Activated CD4-positive, alpha-beta T cell treated with anti-CD3 and anti-CD28 coated beads, Interleukin-2, amount 10 ng/mL, durations not matched to agents 7 days and 5 days (primary cell): ENCODE measurements at regions not wholly inside any gene's neighbourhood (a gene's known extent, or its start where the extent isn't known, plus 50 kb on each side); places are given as distances from the start of the nearest gene placed in this dataset.
"Not testable (repeated sequence)": the region's sequence is repeated elsewhere in the genome, so short reads cannot be mapped to it uniquely, and the experiment has no call there.

Source experiments
- CTCF ChIA-PET: fragments of 350-600 bp; sonication (Branson Sonifier 250); formaldehyde crosslinking; loops from one replicate; lab custom pipeline; 2021; ENCODE audit warnings: antibody characterized with exemption; lab: Charles Lee
- POLR2A ChIA-PET: fragments of 350-600 bp; sonication (Branson Sonifier 250); formaldehyde crosslinking; loops from one replicate; lab custom pipeline; 2021; ENCODE audit warnings: antibody characterized with exemption; lab: Charles Lee
- DNase-seq: peaks from one replicate; pipeline ENCODE4 v3.0.0-alpha.2; 2020
- H3K27ac Mint-ChIP-seq: one replicate; pipeline ENCODE4 v1.8.0; 2021; ENCODE audit warnings: mild to moderate bottlenecking, moderate library complexity, mixed read lengths
- H3K27me3 Mint-ChIP-seq: one replicate; pipeline ENCODE4 v1.8.0; 2021; ENCODE audit warnings: mixed read lengths
- H3K36me3 Mint-ChIP-seq: one replicate; pipeline ENCODE4 v1.8.0; 2021; ENCODE audit warnings: low read depth, mixed read lengths
- H3K4me1 Mint-ChIP-seq: one replicate; pipeline ENCODE4 v1.8.0; 2021; ENCODE audit warnings: mixed read lengths
- H3K4me3 Mint-ChIP-seq: one replicate; pipeline ENCODE4 v1.8.0; 2021; ENCODE audit warnings: mild to moderate bottlenecking, moderate library complexity, mixed read lengths
- H3K9me3 Mint-ChIP-seq: one replicate; pipeline ENCODE4 v1.8.0; 2021; ENCODE audit warnings: mixed read lengths

GRCh38 chr4:188647820-188648370 is 508.7 kb downstream of the TRIML1 start:
- no peak overlapping the region for H3K27ac Mint-ChIP-seq
- H3K4me3 Mint-ChIP-seq: no peak overlapping the region
- no peak for DNase-seq
- no peaks in the 10 kb centered on the region for H3K36me3 Mint-ChIP-seq
- CTCF ChIA-PET: no interaction called here
- peaks cover 9% of the 10 kb centered on the region for H3K9me3 Mint-ChIP-seq
- no peaks in the 10 kb centered on the region for H3K4me1 Mint-ChIP-seq
- H3K27me3 Mint-ChIP-seq: no peaks in the 10 kb centered on the region
- POLR2A ChIA-PET: no interaction called here

GRCh38 chr4:188649635-188650034 is 510.4 kb downstream of the TRIML1 start:
- Mint-ChIP-seq H3K4me3 (no peak overlapping the region), H3K36me3 (no peaks in the 10 kb centered on the region), H3K9me3 (peaks cover 9% of the 10 kb centered on the region), H3K4me1 (no peaks in the 10 kb centered on the region), H3K27ac (no peak overlapping the region), H3K27me3 (no peaks in the 10 kb centered on the region)
- ChIA-PET POLR2A (no interaction called here), CTCF (no interaction called here)
- DNase-seq: no peak

GRCh38 chr4:188650516-188650915 is 511.3 kb downstream of the TRIML1 start:
- no peaks in the 10 kb centered on the region for H3K27me3 Mint-ChIP-seq
- H3K36me3 Mint-ChIP-seq: no peaks in the 10 kb centered on the region
- no peak overlapping the region for H3K4me3 Mint-ChIP-seq
- no peak for DNase-seq
- no peak overlapping the region for H3K27ac Mint-ChIP-seq
- CTCF ChIA-PET: no interaction called here
- H3K4me1 Mint-ChIP-seq: no peaks in the 10 kb centered on the region
- H3K9me3 Mint-ChIP-seq: peaks cover 6% of the 10 kb centered on the region
- POLR2A ChIA-PET: no interaction called here

- peaks cover 16% of the 10 kb centered on the region for H3K9me3 Mint-ChIP-seq
Measured at GRCh38 chr4:188657365-188657764, 518.1 kb downstream of the TRIML1 start.

GRCh38 chr4:188658958-188659522 is 519.8 kb downstream of the TRIML1 start:
- ChIA-PET POLR2A (no interaction called here), CTCF (no interaction called here)
- no peaks in the 10 kb centered on the region for H3K4me1 Mint-ChIP-seq
- H3K4me3 Mint-ChIP-seq: no peak overlapping the region
- no peak overlapping the region for H3K27ac Mint-ChIP-seq
- H3K36me3 Mint-ChIP-seq: no peaks in the 10 kb centered on the region
- no peak for DNase-seq
- no peaks in the 10 kb centered on the region for H3K27me3 Mint-ChIP-seq
- H3K9me3 Mint-ChIP-seq: peaks cover 20% of the 10 kb centered on the region

More at GRCh38 chr4:188657365-188657764, 518.1 kb downstream of the TRIML1 start:
- Mint-ChIP-seq H3K36me3 (no peaks in the 10 kb centered on the region), H3K4me3 (no peak overlapping the region), H3K27me3 (no peaks in the 10 kb centered on the region), H3K27ac (no peak overlapping the region), H3K4me1 (no peaks in the 10 kb centered on the region)
- POLR2A ChIA-PET: no interaction called here
- CTCF ChIA-PET: no interaction called here
- no peak for DNase-seq

- H3K36me3 Mint-ChIP-seq: no peaks in the 10 kb centered on the region
- H3K27ac Mint-ChIP-seq: no peak overlapping the region
- POLR2A ChIA-PET: no interaction called here
- peaks cover 20% of the 10 kb centered on the region for H3K9me3 Mint-ChIP-seq
- no peaks in the 10 kb centered on the region for H3K4me1 Mint-ChIP-seq
- DNase-seq: no peak
- CTCF ChIA-PET: interaction anchor here (0.7 kb wide), 1 partner anchor 874 kb away, joined by 3 read pairs; no protein-coding TSS in a partner anchor
- H3K4me3 Mint-ChIP-seq: no peak overlapping the region
- no peaks in the 10 kb centered on the region for H3K27me3 Mint-ChIP-seq
Measured at GRCh38 chr4:188660796-188661195, 521.6 kb downstream of the TRIML1 start.

GRCh38 chr4:188661502-188661901 is 522.3 kb downstream of the TRIML1 start:
- Mint-ChIP-seq H3K9me3 (peaks cover 17% of the 10 kb centered on the region), H3K27me3 (no peaks in the 10 kb centered on the region), H3K36me3 (no peaks in the 10 kb centered on the region), H3K4me1 (no peaks in the 10 kb centered on the region), H3K4me3 (no peak overlapping the region), H3K27ac (no peak overlapping the region)
- ChIA-PET POLR2A (no interaction called here), CTCF (no interaction called here)
- no peak for DNase-seq

- POLR2A ChIA-PET: no interaction called here
- Mint-ChIP-seq H3K36me3 (no peaks in the 10 kb centered on the region), H3K27ac (no peak overlapping the region), H3K27me3 (no peaks in the 10 kb centered on the region), H3K4me3 (no peak overlapping the region), H3K4me1 (no peaks in the 10 kb centered on the region), H3K9me3 (peaks cover 12% of the 10 kb centered on the region)
- DNase-seq: no peak
- CTCF ChIA-PET: no interaction called here
Measured at GRCh38 chr4:188663369-188663768, 524.1 kb downstream of the TRIML1 start.

GRCh38 chr4:188665491-188666457 is 526.5 kb downstream of the TRIML1 start:
- Mint-ChIP-seq H3K4me1 (no peaks in the 10 kb centered on the region), H3K4me3 (no peak overlapping the region), H3K9me3 (peaks cover 6% of the 10 kb centered on the region), H3K27ac (no peak overlapping the region), H3K27me3 (no peaks in the 10 kb centered on the region), H3K36me3 (no peaks in the 10 kb centered on the region)
- DNase-seq: no peak
- POLR2A ChIA-PET: no interaction called here
- CTCF ChIA-PET: interaction anchor here (0.7 kb wide), 1 partner anchor 141 kb away, joined by 3 read pairs; no protein-coding TSS in a partner anchor

GRCh38 chr4:188678691-188679090 is 539.5 kb downstream of the TRIML1 start:
- H3K27ac Mint-ChIP-seq, H3K36me3 Mint-ChIP-seq, POLR2A ChIA-PET, H3K4me1 Mint-ChIP-seq, DNase-seq, H3K27me3 Mint-ChIP-seq, CTCF ChIA-PET, H3K4me3 Mint-ChIP-seq: not testable (repeated sequence)
- H3K9me3 Mint-ChIP-seq: peaks cover 14% of the 10 kb centered on the region

- DNase-seq: no peak
- Mint-ChIP-seq H3K4me3 (no peak overlapping the region), H3K27ac (no peak overlapping the region), H3K4me1 (no peaks in the 10 kb centered on the region), H3K9me3 (peaks cover 17% of the 10 kb centered on the region), H3K36me3 (no peaks in the 10 kb centered on the region), H3K27me3 (no peaks in the 10 kb centered on the region)
- ChIA-PET CTCF (no interaction called here), POLR2A (no interaction called here)
Measured at GRCh38 chr4:188680004-188680666, 540.9 kb downstream of the TRIML1 start.

GRCh38 chr4:188680667-188681063 is 541.4 kb downstream of the TRIML1 start:
- Mint-ChIP-seq H3K36me3 (no peaks in the 10 kb centered on the region), H3K27me3 (no peaks in the 10 kb centered on the region), H3K4me1 (no peaks in the 10 kb centered on the region), H3K9me3 (peaks cover 15% of the 10 kb centered on the region), H3K4me3 (no peak overlapping the region), H3K27ac (no peak overlapping the region)
- POLR2A ChIA-PET: no interaction called here
- no peak for DNase-seq
- CTCF ChIA-PET: no interaction called here

GRCh38 chr4:188682321-188682720 is 543.1 kb downstream of the TRIML1 start:
- Mint-ChIP-seq H3K4me3 (no peak overlapping the region), H3K36me3 (no peaks in the 10 kb centered on the region), H3K27ac (no peak overlapping the region), H3K9me3 (peaks cover 17% of the 10 kb centered on the region), H3K27me3 (no peaks in the 10 kb centered on the region), H3K4me1 (no peaks in the 10 kb centered on the region)
- ChIA-PET POLR2A (no interaction called here), CTCF (no interaction called here)
- DNase-seq: no peak
